Smooth muscle cell (in vitro differentiated cells): ENCODE measurements at regions not wholly inside any gene's neighbourhood (a gene's known extent, or its start where the extent isn't known, plus 50 kb on each side); places are given as distances from the start of the nearest gene placed in this dataset.

Experiments
- DNase-seq: peaks from one replicate; lab custom pipeline; 2025; ENCODE audit not compliant: unreplicated experiment; lab: John Stamatoyannopoulos, UW
- H2AFZ ChIP-seq: fragments of 200-600 bp; sonication (generic); 2 replicates; pipeline ENCODE4 v1.6.0; 2016; ENCODE audit warnings: antibody characterized with exemption, low read depth, mild to moderate bottlenecking
- H3F3A ChIP-seq: fragments of 200-600 bp; sonication (generic); 2 replicates; pipeline ENCODE4 v1.6.0; 2017; ENCODE audit warnings: antibody characterized with exemption, low read depth
- H3K27ac ChIP-seq: fragments of 200-600 bp; sonication (generic); 2 replicates; pipeline ENCODE4 v1.5.1; 2016; ENCODE audit warnings: low read depth, mild to moderate bottlenecking
- H3K27me3 ChIP-seq: fragments of 200-600 bp; sonication (generic); 2 replicates; pipeline ENCODE4 v1.6.1; 2016; ENCODE audit warnings: low read depth, mild to moderate bottlenecking
- H3K36me3 ChIP-seq: fragments of 200-600 bp; sonication (generic); 2 replicates; pipeline ENCODE4 v1.5.1; 2016; ENCODE audit warnings: low read depth
- H3K4me1 ChIP-seq: fragments of 200-600 bp; sonication (generic); 2 replicates; pipeline ENCODE4 v1.5.1; 2016; ENCODE audit warnings: low read depth
- H3K4me2 ChIP-seq: fragments of 200-600 bp; sonication (generic); 2 replicates; pipeline ENCODE4 v1.6.0; 2016; ENCODE audit warnings: mild to moderate bottlenecking
- H3K4me3 ChIP-seq: fragments of 200-600 bp; sonication (generic); 2 replicates; pipeline ENCODE4 v1.5.1; 2016; ENCODE audit warnings: mild to moderate bottlenecking
- H3K79me2 ChIP-seq: fragments of 200-600 bp; sonication (generic); 2 replicates; pipeline ENCODE4 v1.6.0; 2016; ENCODE audit warnings: low read depth, mild to moderate bottlenecking
- H3K9ac ChIP-seq: fragments of 200-600 bp; sonication (generic); 2 replicates; pipeline ENCODE4 v1.6.0; 2016; ENCODE audit warnings: low read depth
- H3K9me3 ChIP-seq: fragments of 200-600 bp; sonication (generic); replicated peaks from 2 replicates; pipeline ENCODE4 v1.5.1; 2016; ENCODE audit warnings: low read depth
- H4K20me1 ChIP-seq: fragments of 200-600 bp; sonication (generic); 2 replicates; pipeline ENCODE4 v1.6.0; 2016; ENCODE audit warnings: low read depth
- CTCF ChIP-seq: fragments of 200-600 bp; sonication (generic); IDR thresholded peaks from 2 replicates; pipeline ENCODE4 v1.5.1; 2017; ENCODE audit warnings: borderline replicate concordance, mild to moderate bottlenecking, antibody characterized with exemption; ENCODE audit not compliant: insufficient read depth, poor library complexity, severe bottlenecking
- WGBS: methylation state at CpG from one replicate; pipeline ENCODE4 v1.1.7; 2016; ENCODE audit warnings: low lambda C conversion rate; 5-methylcytosine and 5-hydroxymethylcytosine counted together

- H3K4me2 ChIP-seq = no peak overlapping the region
- 95% methylated on average over 8 of the region's 8 CpGs for WGBS
Observed at GRCh38 chr22:49608228-49608627, 219.4 kb downstream of the BRD1 start.

GRCh38 chr22:49607821-49608220, 219.9 kb downstream of the BRD1 start:
- no peak for TF ChIP-seq CTCF
- H3K9me3 ChIP-seq = no peaks in the 10 kb centered on the region
- no peak overlapping the region for H3K9ac ChIP-seq
- WGBS = 94% methylated on average over 13 of the region's 13 CpGs
- H3K27me3 ChIP-seq = no peaks in the 10 kb centered on the region
- no peaks in the 10 kb centered on the region for H3K36me3 ChIP-seq
- no peaks in the 10 kb centered on the region for H3K79me2 ChIP-seq
- no peak for DNase-seq
- no peak overlapping the region for H2AFZ ChIP-seq
- no peaks in the 10 kb centered on the region for H3F3A ChIP-seq
- H3K4me2 ChIP-seq = no peak overlapping the region
- H4K20me1 ChIP-seq = no peaks in the 10 kb centered on the region
- H3K27ac ChIP-seq = no peak overlapping the region
- H3K4me1 ChIP-seq = no peaks in the 10 kb centered on the region
- H3K4me3 ChIP-seq = no peak overlapping the region

More at GRCh38 chr22:49608228-49608627, 219.4 kb downstream of the BRD1 start:
- Histone ChIP-seq H3F3A (no peaks in the 10 kb centered on the region), H4K20me1 (no peaks in the 10 kb centered on the region), H3K36me3 (no peaks in the 10 kb centered on the region), H3K9ac (no peak overlapping the region), H3K27me3 (no peaks in the 10 kb centered on the region), H3K4me1 (no peaks in the 10 kb centered on the region), H3K4me3 (no peak overlapping the region), H3K9me3 (no peaks in the 10 kb centered on the region), H3K27ac (no peak overlapping the region), H3K79me2 (no peaks in the 10 kb centered on the region), H2AFZ (no peak overlapping the region)
- TF ChIP-seq CTCF = no peak
- no peak for DNase-seq

DNA sequence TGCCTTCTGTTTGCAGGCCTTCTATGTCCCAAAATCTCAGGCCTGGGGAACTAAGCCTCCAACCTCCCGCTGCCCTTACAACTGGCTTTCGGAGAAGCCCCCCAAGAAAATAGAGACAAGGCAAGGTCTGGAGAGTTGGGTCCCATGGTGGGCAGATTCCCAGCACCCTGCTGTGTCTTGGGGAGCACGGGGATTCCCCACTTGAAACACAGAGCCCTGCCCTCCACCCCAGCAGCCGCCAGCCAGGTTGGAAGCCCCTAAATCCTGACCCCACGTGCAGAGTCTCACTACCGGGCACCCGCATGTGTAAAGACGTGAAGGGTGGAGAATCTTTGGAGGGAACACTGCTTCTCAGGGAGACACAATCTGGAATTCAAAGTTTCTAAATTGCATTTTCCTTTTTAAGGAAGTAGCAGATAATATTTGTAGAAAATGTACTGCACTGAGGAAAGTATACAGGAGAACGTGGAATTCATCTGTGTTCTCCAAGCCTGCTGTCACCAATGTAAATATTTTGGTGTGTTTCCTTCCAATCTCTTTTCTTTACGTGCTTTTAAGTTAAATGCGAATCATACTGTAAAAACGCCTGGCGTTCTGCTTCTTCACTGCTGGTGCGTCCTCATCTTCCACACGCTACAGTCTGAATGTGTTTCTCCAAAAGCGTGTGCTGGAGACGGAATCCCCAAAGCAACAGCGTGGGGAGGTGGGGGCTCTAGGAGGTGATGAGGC, 220.9 kb downstream of the BRD1 start:
- Histone ChIP-seq H3K4me2 (no peak overlapping the region), H3K4me3 (no peak overlapping the region), H3K9me3 (no peaks in the 10 kb centered on the region), H2AFZ (no peak overlapping the region), H3K9ac (no peak overlapping the region), H3K4me1 (no peaks in the 10 kb centered on the region), H3K27ac (no peak overlapping the region), H3K79me2 (no peaks in the 10 kb centered on the region), H3K27me3 (no peaks in the 10 kb centered on the region), H4K20me1 (no peaks in the 10 kb centered on the region), H3F3A (no peaks in the 10 kb centered on the region), H3K36me3 (no peaks in the 10 kb centered on the region)
- no peak for DNase-seq
- TF ChIP-seq CTCF = no peak
- 92% methylated on average over 18 of the region's 18 CpGs for WGBS

- Histone ChIP-seq H3K9me3 (no peaks in the 10 kb centered on the region), H3K36me3 (no peaks in the 10 kb centered on the region)
Observed at GRCh38 chr22:49604732-49605302, 222.9 kb downstream of the BRD1 start.

More at GRCh38 chr22:49604732-49605302, 222.9 kb downstream of the BRD1 start:
- no peak for DNase-seq
- Histone ChIP-seq H3K9ac (no peak overlapping the region), H3K4me2 (no peak overlapping the region), H3K4me1 (no peaks in the 10 kb centered on the region), H3K27ac (no peak overlapping the region), H3F3A (no peaks in the 10 kb centered on the region), H4K20me1 (no peaks in the 10 kb centered on the region), H3K4me3 (no peak overlapping the region), H3K27me3 (no peaks in the 10 kb centered on the region), H2AFZ (no peak overlapping the region), H3K79me2 (no peaks in the 10 kb centered on the region)
- TF ChIP-seq CTCF = no peak
- WGBS = 92% methylated on average over 3 of the region's 3 CpGs
